D721Med (cell line): ENCODE measurements at regions not wholly inside any gene's neighbourhood (a gene's known extent, or its start where the extent isn't known, plus 50 kb on each side); places are given as distances from the start of the nearest gene placed in this dataset.

Experiments
- DNase-seq: peaks from one replicate; pipeline ENCODE4 v3.0.0; 2011; ENCODE audit warnings: low spot score; ENCODE audit not compliant: insufficient read length
- FAIRE-seq: peaks from 2 replicates; lab custom pipeline; 2011; peaks lifted over from hg19 to GRCh38; lab: Jason Lieb, UNC
- CTCF ChIP-seq: IDR thresholded peaks from 2 replicates; pipeline ENCODE4 v1.5.1; 2012; ENCODE audit warnings: mild to moderate bottlenecking, control low read depth; ENCODE audit not compliant: insufficient read depth; ENCODE audit errors: missing control alignments

GRCh38 chr1:157202331-157202730 lies 64.1 kb upstream of the ETV3 start:
- TF ChIP-seq CTCF, result no peak
- no peak for DNase-seq
- FAIRE-seq, result no peak

- TF ChIP-seq CTCF, result no peak
- FAIRE-seq, result no peak
- DNase-seq, result no peak
These were observed 63.6 kb upstream of the ETV3 start for GRCh38 chr1:157201767-157202166.

- no peak for TF ChIP-seq CTCF
- DNase-seq, result no peak
- no peak for FAIRE-seq
These were observed 62.3 kb upstream of the ETV3 start for GRCh38 chr1:157200451-157200850.

- DNase-seq (no peak), FAIRE-seq (no peak)
- no peak for TF ChIP-seq CTCF
These were observed 61.2 kb upstream of the ETV3 start for GRCh38 chr1:157199421-157199755.

GRCh38 chr1:157198619-157199420 lies 60.6 kb upstream of the ETV3 start:
- DNase-seq (no peak), FAIRE-seq (no peak)
- no peak for TF ChIP-seq CTCF

- DNase-seq (no peak), FAIRE-seq (no peak)
- TF ChIP-seq CTCF, result no peak
These were observed 59.8 kb upstream of the ETV3 start for GRCh38 chr1:157197906-157198435.
